Hippocampal formation (tissue), 2 donors: ENCODE measurements at regions not wholly inside any gene's neighbourhood (a gene's known extent, or its start where the extent isn't known, plus 50 kb on each side); places are given as distances from the start of the nearest gene placed in this dataset.
"Not testable (repeated sequence)": the region's sequence is repeated elsewhere in the genome, so short reads cannot be mapped to it uniquely, and the experiment has no call there.

Experiments used
- DNase-seq, 2 donors: peaks; one replicate each; lab custom pipeline; 2025; lab: John Stamatoyannopoulos, UW

DNA sequence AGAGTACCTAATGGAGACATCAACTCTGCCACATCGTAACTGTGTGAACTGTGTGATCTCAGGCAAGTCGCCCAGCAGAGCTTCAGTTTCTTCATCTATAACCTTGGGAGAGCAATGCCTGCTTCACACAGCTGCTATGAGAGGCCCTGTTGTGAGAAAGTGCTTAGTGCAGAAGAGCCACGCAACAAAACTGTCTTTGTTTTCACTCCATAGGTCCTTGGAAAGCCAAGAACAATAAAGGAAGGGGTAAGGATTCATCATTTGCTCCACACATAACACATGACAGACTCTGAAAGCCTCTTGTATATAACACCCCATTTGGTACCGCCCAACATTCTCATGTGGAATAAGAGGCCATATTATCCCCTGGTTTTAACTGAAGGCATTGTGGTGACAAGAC lies 231.9 kb upstream of the ISX start:
- no peak for DNase-seq

DNA sequence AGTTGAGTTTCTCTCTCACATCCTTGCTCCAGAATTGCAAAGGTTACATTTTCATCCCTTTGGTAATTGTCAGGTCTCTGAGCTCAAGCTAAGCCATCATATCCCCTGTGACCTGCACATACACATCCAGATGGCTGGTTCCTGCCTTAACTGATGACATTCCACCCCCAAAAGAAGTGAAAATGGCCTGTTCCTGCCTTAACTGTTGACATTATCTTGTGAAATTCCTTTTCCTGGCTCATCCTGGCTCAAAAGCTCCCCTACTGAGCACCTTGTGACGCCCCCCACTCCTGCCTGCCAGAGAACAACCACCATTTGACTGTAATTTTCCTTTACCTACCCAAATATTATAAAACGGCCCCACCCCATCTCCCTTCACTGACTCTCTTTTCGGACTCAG lies 231.4 kb upstream of the ISX start:
- DNase-seq: not testable (repeated sequence)

DNA sequence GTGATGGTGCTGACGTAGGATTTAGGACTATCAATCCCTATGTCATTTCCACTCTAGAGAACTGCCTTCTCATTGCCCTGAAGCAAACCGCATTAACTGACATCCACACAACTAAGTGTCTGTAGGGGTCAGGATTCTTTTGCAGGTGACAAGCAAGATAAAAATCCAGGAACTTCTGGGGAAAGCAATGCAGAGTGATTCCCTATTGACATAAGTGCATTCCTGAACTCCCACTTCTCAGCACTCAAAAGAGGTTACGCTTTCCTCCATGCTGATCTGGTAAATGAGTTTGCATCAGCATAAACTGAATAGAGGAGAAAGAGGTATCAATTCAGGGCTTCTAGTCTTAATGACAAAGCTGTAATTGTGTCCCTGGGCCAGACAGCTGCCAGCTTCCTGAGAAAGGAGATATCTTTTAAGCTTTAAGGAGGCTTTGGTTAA lies 224.6 kb upstream of the ISX start:
- DNase-seq: no peak

DNA sequence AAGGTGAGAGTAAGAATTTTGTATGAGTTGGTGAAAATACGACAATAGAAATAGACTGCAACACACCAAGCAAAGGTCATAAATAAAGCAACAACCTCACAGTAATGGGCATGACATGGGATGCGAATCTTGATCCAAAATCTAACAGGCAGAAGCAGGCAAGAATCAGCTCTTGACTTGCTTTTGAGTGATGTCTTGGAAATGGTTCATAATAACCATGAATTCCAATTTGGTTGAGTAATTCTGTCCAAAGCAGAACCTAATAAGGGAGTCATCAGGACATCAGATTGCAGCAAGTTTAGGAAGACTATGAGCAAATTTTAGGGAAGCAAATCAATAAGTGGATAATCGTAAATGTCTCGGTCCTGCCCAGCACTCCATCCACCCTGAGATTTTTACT lies 224.0 kb upstream of the ISX start:
- DNase-seq: no peak

DNA sequence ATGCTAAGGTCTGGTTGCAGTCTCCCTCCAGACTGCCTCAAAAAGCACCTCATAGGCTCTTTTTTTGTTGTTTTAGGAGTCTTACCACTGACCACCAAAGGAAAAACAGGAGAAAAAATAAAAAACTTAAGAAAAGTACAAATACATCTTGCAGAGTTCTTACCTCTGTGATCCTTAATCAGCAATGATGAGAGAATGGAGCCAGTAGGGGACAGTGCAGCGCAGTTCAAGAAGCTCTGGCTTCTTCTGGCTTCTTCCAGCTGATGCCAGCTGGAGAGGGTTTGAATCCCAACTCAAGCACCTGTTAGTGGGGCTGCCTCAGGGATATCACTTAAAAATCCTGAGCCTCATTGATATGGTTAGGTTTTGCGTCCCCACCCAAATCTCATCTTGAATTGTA lies 223.3 kb upstream of the ISX start:
- DNase-seq: no peak

DNA sequence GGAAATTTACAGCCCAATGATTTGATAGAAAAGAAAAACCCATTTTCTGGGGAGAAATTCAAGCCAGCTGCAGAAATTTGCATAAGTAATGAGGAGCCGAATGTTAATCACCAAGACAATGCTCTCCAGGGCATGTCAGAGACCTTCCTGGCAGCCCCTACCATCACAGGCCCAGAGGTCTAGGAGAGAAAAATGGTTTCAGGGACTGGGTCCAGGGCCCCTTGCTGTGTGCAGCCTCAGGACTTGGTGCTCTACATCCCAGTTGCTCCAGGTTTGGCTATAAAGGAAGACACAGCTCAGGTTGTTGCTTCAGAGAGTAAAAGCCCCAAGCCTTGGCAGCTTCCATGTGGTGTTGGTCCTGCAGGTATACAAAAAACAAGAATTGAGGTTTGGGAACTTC lies 222.2 kb upstream of the ISX start:
- DNase-seq: not testable (repeated sequence)

DNA sequence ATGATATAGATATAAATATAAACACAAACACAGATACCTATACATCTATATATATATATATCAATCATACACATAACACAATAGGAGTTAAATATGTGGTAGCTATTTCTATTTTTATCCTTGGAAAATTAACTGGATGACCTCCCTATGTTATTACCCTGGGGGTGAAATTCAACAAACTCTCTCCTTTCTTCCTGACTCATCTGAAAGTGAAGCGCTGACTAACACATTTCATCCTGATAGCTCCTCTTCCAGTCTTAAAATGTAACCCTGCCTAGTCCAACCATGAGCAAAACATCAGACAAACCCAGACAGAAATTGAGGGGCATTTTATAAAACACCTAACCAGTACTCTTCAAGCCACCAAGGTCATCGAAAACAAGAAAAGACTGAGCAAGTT lies 220.6 kb upstream of the ISX start:
- no peak for DNase-seq

DNA sequence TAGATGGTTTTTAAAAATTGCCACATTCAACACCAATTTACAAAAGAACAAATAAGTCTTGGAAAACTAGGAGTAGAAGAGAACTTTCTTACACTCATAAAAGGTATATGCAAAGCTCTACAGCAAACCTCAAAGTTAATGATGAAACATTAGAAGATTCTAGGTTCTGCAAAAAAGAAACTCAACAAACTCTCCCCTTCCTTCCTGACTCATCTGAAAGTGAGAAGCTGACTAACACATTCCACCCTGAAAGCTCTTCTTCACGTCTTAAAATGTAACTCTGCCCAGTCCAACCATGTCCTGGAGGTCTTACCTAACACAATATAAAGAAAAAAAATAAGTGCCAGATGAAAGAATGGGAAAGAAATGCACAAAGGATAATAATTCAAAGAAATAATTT lies 218.9 kb upstream of the ISX start:
- no peak for DNase-seq

DNA sequence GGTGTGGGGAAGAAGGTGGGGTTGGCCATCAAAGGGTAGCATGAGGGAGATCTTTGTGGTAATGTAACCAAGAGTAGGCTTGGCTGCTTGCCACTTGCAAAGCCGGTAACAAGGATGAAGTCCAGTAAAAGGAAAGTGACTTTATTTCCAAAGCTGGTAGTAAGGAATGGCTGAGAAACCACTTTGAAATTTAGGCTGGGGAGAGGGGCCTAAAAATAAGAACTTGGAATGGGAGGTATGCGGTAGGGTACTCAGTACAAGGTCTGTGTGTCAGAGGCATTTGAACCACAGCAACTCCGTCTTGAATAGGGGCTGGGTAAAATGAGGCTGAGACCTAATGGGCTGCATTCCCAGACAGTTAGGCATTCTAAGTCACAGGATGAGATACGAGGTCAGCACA lies 216.0 kb upstream of the ISX start:
- no peak for DNase-seq

DNA sequence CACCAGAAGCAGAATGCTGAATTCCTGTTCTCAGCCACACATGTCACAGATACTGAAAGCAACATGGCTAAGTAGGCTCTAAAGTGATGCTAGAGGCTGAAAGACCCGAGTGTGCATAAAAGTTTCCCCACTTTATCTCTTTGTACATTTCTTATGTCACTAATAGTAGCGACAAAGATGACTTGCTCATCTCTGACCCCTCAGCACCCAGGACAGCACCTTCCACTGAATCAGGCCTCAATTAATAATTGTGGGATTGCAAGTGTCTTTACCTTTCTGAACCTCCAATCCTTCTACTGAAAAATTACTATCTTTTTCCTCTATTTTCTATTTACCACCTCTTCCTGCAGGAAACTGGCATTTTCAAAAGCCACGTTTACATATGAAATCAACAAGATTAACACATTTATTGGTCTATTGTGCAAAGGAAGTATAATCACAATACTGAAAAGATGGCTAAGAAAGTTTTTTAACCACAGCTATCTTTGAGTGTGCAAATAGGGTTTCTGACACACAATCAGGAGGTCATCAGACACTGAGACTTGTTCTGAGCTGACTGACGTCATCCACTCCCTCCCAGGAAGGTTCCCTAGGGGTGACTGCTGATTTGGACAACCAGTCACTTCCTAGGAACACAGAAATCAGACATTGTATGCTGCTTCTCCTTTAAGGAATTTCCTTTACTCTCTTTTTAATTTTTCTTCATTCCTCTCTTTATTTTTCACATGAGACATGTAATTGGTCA lies 213.9 kb upstream of the ISX start:
- no peak for DNase-seq

DNA sequence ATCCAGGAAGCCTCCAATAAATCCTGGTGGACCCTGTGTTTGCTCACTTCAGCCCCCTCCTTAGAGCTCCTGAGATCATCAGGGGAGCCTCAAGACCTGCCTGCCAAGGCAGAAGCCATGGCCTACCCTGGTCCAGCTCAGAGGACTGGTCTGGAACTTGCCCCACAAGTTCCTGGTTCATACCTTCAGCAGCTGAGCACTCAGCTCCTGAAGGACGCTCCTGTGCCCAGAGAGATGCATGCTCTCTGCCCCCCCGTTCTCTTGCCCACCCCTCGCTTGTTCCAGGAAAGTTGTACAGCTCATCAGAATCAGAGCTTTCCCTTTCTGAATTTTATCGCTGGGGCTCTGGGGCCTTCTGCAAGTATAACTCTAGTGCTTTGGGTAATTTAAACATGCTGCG lies 210.5 kb upstream of the ISX start:
- no peak for DNase-seq

DNA sequence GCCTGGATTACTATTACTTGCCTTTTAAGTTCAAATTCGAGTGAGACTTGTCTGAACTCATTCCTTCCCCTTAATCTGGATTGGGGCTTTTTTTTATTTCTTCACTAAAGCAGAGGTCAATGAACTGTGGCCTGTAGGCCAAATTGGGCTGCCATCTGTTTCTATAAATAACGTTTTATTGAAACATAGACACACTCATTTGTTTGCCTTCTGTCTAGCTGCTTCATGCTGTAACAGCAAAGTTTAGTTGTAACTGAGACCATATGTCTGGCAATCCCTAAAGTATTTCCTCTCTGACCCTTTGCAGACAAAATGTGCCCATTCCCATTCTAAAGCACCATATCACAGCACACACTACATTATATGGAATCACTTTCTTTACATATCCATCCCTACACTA lies 207.9 kb upstream of the ISX start:
- DNase-seq: no peak

DNA sequence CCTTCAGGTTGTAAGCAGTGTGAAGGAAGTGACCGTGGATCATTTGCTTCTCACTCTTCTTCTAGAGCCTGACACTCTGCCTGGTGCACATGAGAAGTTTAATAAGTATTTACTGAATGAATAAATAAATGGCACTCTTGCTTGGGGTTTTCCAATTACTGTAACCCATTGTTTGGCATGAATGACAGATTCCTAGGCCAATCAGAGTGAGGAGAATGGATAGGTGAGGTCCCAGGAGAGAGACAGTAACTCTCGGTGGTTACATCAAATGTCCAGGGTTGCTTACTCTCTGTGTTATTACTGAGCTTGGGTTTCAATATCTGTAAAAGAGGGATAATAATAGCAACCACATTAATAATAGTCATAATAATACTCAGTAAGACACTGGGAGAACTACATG lies 204.2 kb upstream of the ISX start:
- DNase-seq: no peak

DNA sequence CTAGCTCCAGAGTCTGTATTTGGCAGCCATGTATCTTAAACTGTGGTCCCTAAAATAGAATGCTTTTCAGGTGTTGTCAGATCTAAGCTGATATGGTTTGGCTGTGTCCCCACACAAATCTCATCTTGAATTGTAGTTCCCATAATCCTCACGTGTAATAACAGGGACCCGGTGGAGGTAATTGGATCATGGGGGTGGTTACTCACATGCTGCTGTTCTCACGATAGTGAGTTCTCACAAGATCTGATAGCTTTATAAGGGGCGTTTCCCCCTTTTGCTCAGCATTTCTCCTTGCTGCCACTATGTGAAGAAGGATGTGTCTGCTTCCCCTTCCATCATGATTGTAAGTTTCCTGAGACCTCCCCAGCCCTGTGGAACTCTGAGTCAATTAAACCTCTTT lies 199.9 kb upstream of the ISX start:
- DNase-seq: no peak

DNA sequence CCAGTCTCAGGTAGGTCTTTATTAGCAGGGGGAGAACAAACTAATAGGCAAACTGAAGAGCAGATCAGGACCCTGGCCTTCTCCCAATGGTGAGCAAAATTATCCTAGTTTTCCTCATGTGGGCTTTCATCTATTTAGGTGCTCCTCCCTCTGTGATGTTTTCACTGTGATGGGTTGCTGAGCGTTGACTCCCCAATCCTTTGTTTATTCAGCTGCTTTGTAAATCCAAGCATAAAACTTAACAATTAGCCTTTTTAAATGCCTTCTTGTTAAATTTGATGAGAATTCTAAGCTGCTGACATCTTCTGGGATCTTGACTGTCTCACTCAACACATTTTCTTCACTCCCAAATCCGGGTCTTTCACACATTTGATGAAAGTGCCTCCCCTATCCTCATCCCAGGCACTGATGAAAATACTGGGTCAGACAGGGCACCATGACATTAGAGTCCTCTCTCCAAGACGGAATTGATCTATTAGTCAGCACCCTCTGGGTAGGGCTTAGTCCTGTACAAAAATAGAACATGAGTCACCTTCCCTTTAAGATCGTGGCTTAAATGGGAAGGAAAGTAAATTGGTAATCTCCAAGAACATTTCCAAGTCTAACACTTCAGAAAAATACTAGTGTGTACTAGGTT lies 199.3 kb upstream of the ISX start:
- no peak for DNase-seq

DNA sequence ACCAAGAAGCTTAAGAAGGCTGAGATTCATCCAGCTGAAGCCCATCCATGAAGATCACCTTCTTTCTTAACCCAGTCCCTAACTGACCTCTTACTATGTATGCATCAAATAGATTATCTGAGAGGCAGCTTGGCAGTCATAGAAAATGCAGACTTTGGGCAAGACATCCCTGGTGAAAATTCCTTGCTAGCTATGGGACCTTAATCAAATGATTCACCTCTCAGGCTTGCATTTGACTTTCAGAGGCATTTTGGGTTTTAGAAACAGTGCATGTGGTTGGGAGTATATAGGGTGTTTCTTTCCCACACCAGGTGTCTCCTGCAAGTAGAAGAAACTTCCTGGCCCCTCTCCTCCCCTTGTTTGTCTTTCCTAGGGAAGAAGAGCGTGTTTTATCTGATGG lies 188.5 kb upstream of the ISX start:
- DNase-seq: no peak

DNA sequence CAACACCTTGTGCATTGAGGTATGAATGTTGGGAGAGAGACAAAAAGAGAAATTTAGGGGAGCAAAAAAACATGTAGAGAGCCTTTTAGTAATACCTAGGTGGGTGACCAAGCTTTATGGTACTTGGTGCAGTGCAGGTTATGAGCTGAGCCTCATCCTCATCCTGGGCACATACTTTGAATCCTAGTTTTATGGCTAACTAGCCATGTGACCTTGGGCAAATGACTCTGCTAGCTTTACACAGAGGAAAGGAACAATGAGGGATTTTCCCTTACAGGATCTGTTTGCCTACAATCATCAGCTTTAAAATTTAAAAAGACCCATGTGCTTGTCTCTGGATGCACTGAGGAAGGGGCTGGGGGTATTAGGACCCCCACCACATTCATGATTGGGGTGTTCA lies 187.8 kb upstream of the ISX start:
- no peak for DNase-seq

DNA sequence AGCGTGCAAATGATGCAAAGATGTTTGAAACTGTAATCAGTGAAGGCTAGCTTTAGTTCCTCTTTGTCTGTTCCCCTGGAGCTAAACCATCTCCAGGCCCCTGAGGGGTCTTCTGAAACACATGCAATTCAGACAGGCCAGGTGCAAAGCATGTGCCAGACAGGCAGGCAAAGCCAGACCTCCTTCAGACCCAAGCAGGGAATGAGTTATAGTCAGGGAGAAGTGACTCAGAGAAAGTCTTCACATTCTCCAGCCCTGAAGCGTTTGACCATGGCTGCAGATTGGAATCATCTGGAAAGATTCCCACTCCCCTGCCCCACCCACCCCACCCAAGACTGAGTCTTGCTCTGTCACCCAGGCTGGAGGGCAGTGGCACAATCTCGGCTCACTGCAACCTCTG lies 187.0 kb upstream of the ISX start:
- no peak for DNase-seq

DNA sequence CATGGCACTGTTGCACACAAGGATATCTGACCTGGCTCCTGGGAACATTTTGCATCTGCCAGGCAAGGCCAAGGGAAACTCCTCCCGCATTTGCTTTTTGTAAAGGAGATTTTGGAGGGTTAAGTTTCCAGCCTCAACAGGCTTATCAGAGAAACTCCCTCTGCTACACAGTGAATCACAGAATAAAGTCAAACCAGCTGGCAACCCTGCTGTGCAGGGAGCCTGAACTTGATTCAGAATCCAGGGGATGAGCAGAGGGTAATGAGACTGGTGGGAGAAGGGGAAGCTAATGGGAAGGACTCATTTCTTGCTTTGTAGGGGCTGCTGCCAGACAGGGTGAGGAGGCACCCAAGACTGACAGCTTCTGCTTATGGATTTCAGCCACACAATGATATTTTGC lies 185.3 kb upstream of the ISX start:
- no peak for DNase-seq

DNA sequence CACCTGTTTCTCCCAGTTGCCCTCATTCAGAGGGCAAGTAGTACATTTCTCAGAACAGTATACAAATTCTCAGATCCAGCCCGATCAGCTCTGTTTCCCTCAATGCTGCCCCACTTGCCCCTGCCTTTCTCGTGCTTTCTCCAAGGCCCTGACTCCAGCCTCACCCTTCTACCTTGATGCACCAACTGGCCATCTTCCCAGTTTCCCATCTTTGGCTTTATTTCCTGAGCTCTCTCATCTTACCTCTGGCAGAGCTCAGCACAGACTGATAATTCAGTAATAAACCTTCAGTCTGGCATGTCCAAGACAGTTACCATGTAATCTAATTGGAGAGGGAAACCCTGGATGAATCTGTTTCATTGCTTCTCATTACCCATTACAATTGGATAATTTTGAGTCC lies 184.5 kb upstream of the ISX start:
- no peak for DNase-seq

DNA sequence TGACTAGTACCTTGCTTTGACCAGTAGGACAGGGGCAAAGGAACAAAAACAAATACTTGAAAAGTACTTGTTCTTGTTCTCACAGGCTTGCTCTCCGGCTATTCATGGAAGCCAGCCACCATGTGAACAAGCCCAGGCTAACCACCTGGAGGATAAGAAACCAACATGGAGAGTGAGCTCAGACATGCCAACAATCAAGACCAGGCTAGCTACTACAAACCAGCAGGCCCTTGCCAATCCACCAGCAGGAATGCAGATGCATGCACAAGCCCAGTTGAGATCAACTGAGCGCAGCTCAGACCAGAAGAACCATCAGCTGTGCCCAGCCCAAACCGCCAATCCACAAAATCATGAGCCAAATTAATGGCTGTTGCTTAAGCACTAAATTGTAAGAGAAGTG lies 180.1 kb upstream of the ISX start:
- DNase-seq: no peak

DNA sequence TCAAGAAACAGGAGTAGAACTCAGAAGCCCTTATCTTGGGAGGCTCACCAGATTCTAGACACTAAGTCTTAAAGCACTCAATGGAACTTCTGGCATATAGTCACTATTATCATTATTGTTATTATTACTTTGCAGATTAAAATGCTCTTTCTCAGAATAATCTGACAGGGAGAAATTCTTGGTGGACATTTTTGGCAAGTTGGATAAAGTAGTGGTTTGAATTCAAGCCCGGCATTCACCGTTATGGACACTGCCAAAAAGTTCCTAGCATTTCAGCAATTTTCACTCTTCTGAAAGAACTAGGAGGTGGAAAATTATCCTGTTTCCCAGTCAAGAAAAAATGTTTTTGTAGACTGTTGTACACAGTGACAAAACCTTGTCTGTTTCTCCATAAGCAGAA lies 179.6 kb upstream of the ISX start:
- DNase-seq: no peak

DNA sequence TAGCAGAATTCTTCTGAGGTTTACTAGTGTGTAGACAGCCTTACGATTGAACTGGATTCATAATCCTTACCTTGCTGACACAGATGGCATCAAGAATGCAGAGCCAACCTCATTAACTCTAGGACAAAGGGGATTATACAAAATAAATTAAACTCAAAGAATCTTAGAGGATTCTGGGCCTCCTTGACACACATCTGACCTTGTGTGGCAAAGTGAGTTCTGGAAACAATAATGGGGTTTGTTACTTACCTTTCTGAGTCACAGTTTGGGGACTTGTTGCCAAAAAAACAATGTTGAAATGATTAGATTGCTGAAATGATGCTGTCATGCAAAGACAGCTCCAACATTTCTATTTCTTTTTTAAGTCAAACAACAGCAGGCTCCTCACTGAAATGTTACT lies 179.1 kb upstream of the ISX start:
- no peak for DNase-seq

DNA sequence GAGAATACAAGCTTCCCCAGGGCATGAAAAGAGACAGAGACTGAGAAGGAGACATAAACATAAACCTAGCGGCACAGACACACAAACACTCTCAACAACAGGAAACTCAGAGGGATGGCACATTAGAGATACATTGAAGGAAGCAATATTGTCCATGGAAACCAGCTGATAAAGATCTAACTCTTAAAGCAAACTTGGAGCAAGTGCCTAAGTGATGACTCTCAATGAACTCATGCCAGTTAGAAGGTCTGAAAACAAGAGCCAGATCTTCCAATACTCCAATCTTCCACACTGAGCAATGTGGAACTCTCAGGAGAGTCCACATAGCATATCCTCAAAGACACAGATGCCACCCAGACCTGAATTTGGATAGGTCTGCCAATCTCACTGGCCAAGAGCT lies 168.8 kb upstream of the ISX start:
- no peak for DNase-seq
